ENCODE measurements at regions not wholly inside any gene's neighbourhood (a gene's known extent, or its start where the extent isn't known, plus 50 kb on each side); places are given as distances from the start of the nearest gene placed in this dataset.

DNA sequence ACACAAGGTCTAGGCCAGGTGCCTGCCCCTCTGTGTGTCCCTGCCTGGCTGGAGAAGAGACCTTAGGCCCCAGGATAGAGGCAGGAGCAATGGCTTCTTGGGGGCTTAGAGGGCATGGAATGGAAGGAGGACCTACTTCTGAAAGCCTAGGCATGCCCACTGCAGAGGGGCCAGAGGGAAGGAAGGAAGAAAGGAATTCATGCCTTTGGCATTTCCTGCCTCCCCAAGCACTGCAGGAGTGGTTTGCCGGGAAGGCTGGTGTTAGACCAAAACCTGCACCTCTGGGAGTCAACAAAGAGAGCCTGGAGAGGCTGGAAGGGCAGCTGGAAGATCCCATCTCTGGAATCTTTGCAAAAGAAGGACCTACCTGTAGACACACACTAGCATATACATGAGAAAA is 50.7 kb upstream of the KCNE2 start:
- peak; percentile 24 for DNase-seq (ENCODE audit: low read depth)
- TF ChIP-seq, protein P1, sequence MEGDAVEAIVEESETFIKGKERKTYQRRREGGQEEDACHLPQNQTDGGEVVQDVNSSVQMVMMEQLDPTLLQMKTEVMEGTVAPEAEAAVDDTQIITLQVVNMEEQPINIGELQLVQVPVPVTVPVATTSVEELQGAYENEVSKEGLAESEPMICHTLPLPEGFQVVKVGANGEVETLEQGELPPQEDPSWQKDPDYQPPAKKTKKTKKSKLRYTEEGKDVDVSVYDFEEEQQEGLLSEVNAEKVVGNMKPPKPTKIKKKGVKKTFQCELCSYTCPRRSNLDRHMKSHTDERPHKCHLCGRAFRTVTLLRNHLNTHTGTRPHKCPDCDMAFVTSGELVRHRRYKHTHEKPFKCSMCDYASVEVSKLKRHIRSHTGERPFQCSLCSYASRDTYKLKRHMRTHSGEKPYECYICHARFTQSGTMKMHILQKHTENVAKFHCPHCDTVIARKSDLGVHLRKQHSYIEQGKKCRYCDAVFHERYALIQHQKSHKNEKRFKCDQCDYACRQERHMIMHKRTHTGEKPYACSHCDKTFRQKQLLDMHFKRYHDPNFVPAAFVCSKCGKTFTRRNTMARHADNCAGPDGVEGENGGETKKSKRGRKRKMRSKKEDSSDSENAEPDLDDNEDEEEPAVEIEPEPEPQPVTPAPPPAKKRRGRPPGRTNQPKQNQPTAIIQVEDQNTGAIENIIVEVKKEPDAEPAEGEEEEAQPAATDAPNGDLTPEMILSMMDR (IDR thresholded peaks at IDR 0.05; ENCODE audit: low read length, missing control alignments): no peak
- H3K4me3 ChIP-seq (replicated peaks; ENCODE audit: low read depth, low read length): no peak overlapping the region

Measured in fibroblast of pulmonary artery (primary cell).